T-helper 2 cell treated with Interferon-gamma antibody and Interleukin-4, amounts not matched to agents 5 μg/mL and 100 μg/mL, for 36 hours (primary cell): ENCODE measurements at regions not wholly inside any gene's neighbourhood (a gene's known extent, or its start where the extent isn't known, plus 50 kb on each side); places are given as distances from the start of the nearest gene placed in this dataset.

Source experiments
- DNase-seq: peaks from one replicate; pipeline ENCODE4 v3.0.0; 2021; ENCODE audit warnings: low spot score
- H3K27ac Mint-ChIP-seq: one replicate; pipeline ENCODE4 v1.8.0; 2021; ENCODE audit warnings: mild to moderate bottlenecking, mixed read lengths
- H3K27me3 Mint-ChIP-seq: one replicate; pipeline ENCODE4 v1.8.0; 2021; ENCODE audit warnings: low read depth, mixed read lengths
- H3K36me3 Mint-ChIP-seq: one replicate; pipeline ENCODE4 v1.8.0; 2021; ENCODE audit warnings: low read depth, mixed read lengths
- H3K4me1 Mint-ChIP-seq: one replicate; pipeline ENCODE4 v1.8.0; 2021; ENCODE audit warnings: low read depth, mixed read lengths
- H3K4me3 Mint-ChIP-seq: one replicate; pipeline ENCODE4 v1.8.0; 2022; ENCODE audit warnings: mild to moderate bottlenecking, moderate library complexity, mixed read lengths
- H3K9me3 Mint-ChIP-seq: one replicate; pipeline ENCODE4 v1.8.0; 2021; ENCODE audit warnings: mixed read lengths

DNA sequence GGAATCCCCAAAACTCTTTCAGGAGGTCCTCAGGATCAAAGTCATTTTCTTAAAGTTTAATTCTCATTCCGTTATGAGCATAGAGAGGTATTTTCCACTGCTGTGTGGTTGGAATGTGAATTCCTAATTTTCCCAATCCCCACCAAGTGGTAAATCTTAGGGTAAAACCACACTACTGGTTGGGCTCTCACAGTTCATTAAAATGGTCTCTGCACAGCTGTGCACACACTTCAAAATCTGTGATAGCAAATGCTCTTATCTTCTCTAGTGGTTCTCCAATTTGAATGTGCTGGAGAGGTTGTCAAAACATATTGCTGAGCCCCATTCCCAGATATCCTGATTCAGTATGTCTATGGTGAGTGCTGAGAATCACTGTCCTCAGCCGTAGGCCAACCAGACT is 189.1 kb downstream of the BMP4 start:
- Mint-ChIP-seq H3K36me3 (no peaks in the 10 kb centered on the region), H3K9me3 (no peaks in the 10 kb centered on the region), H3K4me3 (no peak overlapping the region), H3K27ac (no peak overlapping the region), H3K4me1 (no peaks in the 10 kb centered on the region), H3K27me3 (no peaks in the 10 kb centered on the region)
- no peak for DNase-seq

DNA sequence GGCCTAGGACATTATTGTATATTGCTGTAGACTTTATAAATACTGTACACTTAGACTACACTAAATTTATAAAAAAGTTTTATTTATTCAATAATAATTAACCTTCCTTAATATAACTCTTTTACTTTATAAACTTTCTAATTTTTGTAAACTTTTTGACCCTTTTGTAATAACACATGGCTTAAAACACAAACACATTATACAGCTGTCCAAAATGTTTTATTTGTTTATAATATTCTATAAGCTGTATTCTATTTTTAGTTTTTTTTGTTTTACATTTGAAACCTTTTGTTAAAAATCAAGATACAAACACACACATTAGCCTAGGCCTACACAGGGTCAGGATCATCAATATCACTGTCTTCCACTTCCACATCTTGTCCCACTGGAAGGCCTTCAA is 190.0 kb downstream of the BMP4 start:
- no peaks in the 10 kb centered on the region for H3K9me3 Mint-ChIP-seq
- no peaks in the 10 kb centered on the region for H3K36me3 Mint-ChIP-seq
- H3K4me3 Mint-ChIP-seq = no peak overlapping the region
- no peaks in the 10 kb centered on the region for H3K27me3 Mint-ChIP-seq
- DNase-seq = no peak
- no peaks in the 10 kb centered on the region for H3K4me1 Mint-ChIP-seq
- no peak overlapping the region for H3K27ac Mint-ChIP-seq

DNA sequence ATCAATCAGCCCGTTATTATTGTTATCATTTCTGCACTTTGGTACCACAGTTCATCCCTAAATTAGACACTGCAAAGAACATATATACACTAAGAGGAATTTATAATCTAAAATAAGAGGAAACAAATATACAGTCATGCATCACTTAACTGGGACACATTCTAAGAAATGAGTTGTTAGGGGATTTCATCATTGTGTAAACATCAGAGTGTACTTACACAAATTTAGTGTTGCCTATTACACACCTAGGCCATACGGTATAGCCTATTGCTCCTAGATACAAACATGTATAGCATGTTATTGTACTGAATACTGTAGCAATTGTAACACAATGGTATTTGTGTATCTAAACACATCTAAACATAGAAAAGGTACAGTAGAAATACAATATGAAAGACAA is 190.5 kb downstream of the BMP4 start:
- H3K9me3 Mint-ChIP-seq = no peaks in the 10 kb centered on the region
- no peaks in the 10 kb centered on the region for H3K4me1 Mint-ChIP-seq
- H3K36me3 Mint-ChIP-seq = no peaks in the 10 kb centered on the region
- no peaks in the 10 kb centered on the region for H3K27me3 Mint-ChIP-seq
- H3K4me3 Mint-ChIP-seq = no peak overlapping the region
- H3K27ac Mint-ChIP-seq = no peak overlapping the region
- no peak for DNase-seq

DNA sequence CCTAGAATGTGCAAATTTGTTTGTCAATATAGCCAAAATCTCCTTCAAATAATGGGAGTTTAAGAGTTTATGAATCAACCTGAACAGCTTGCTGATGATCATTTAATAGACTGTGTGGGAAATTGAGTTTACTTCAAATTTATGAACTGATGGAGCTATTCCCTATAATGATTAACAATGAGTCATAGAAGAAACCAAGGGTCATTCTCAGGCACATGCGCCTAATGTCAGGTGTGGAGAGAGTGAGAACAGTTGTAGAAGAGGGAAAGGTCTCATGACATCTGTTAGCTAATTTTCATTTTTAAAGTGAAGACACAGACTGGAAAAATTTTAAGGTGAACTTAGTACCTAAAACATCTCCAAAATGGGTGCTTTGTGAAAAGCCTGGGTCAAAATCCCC is 191.8 kb downstream of the BMP4 start:
- Mint-ChIP-seq H3K4me3 (no peak overlapping the region), H3K4me1 (no peaks in the 10 kb centered on the region), H3K9me3 (no peaks in the 10 kb centered on the region), H3K27me3 (no peaks in the 10 kb centered on the region), H3K36me3 (no peaks in the 10 kb centered on the region), H3K27ac (no peak overlapping the region)
- DNase-seq = no peak

DNA sequence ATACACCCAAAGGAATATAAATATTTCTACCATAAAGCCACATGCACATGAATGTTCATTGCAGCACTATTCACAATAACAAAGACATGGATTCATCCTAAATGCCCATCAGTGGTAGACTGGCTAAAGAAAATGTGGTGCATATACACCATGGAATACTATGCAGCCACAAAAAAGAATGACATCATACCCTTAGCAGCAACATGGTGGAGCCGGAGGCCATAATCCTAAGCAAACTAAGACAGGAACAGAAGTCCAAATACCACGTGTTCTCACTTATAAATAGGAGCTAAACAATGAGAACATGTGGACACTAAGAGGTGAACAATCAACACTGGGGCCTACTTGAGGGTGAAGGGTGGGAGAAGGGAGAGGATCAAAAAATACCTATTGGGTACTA is 198.5 kb downstream of the BMP4 start:
- no peak for DNase-seq
- H3K27ac Mint-ChIP-seq = no peak overlapping the region
- H3K36me3 Mint-ChIP-seq = no peaks in the 10 kb centered on the region
- H3K9me3 Mint-ChIP-seq = no peaks in the 10 kb centered on the region
- no peaks in the 10 kb centered on the region for H3K4me1 Mint-ChIP-seq
- no peaks in the 10 kb centered on the region for H3K27me3 Mint-ChIP-seq
- H3K4me3 Mint-ChIP-seq = no peak overlapping the region

DNA sequence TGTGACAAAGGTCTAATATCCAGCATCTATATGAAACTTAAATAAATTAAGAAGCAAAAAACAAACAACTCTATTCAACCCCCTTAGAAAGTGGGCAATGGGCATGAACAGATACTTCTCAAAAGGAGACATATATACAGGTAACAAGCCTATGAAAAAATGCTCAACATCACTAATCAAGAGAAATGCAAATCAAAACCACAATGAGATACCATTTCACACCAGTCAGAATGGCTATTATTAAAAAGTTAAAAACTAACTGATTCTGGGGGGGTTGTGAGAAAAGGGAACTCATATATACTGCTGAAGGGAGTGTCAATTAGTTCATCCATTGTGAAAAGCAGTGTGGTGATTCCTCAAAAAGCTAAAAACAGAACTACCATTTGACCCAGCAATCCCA is 198.9 kb downstream of the BMP4 start:
- no peaks in the 10 kb centered on the region for H3K27me3 Mint-ChIP-seq
- DNase-seq = no peak
- H3K27ac Mint-ChIP-seq = no peak overlapping the region
- H3K9me3 Mint-ChIP-seq = no peaks in the 10 kb centered on the region
- no peaks in the 10 kb centered on the region for H3K4me1 Mint-ChIP-seq
- H3K4me3 Mint-ChIP-seq = no peak overlapping the region
- no peaks in the 10 kb centered on the region for H3K36me3 Mint-ChIP-seq

DNA sequence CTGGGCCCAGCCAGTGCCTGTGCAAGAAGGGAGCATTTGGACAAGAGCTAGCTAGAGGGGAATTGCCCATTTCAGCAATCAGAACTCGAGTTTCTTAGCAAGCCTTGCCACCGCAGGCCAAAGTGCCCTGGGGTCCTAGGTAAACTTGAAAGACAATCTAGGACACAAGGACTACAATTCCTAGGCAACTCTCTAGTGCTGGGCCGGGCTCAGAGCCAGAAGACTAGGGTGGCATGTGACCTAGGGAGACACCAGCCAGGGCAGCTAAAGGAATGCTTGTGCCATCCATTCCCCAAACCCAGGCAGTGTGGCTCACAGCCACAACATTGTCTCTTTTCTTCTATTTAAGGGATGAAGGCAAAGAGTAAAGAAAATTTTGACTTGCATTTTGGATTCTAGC is 205.0 kb downstream of the BMP4 start:
- no peak overlapping the region for H3K4me3 Mint-ChIP-seq
- no peaks in the 10 kb centered on the region for H3K9me3 Mint-ChIP-seq
- H3K27ac Mint-ChIP-seq = no peak overlapping the region
- no peaks in the 10 kb centered on the region for H3K27me3 Mint-ChIP-seq
- H3K4me1 Mint-ChIP-seq = no peaks in the 10 kb centered on the region
- DNase-seq = no peak
- H3K36me3 Mint-ChIP-seq = no peaks in the 10 kb centered on the region

DNA sequence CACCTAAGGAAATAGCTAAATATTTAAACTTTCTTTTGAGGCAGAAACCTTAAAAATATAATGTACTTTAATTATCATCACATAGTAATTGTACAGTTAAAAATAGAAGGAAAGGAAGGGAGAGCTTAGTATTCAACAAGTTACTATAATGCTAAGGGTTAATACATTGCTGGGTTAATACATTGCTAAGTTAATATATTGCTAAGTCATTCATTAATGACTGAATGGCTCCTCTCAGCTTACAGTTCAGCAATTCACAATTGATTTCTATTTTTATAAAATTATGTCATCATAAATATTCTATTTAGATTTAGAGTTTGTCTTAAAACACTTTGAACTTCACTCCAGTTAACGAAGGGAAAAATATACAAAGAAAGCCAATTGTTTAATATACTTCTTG is 207.9 kb downstream of the BMP4 start:
- H3K36me3 Mint-ChIP-seq = no peaks in the 10 kb centered on the region
- no peak overlapping the region for H3K27ac Mint-ChIP-seq
- DNase-seq = no peak
- H3K9me3 Mint-ChIP-seq = no peaks in the 10 kb centered on the region
- no peak overlapping the region for H3K4me3 Mint-ChIP-seq
- no peaks in the 10 kb centered on the region for H3K4me1 Mint-ChIP-seq
- no peaks in the 10 kb centered on the region for H3K27me3 Mint-ChIP-seq

DNA sequence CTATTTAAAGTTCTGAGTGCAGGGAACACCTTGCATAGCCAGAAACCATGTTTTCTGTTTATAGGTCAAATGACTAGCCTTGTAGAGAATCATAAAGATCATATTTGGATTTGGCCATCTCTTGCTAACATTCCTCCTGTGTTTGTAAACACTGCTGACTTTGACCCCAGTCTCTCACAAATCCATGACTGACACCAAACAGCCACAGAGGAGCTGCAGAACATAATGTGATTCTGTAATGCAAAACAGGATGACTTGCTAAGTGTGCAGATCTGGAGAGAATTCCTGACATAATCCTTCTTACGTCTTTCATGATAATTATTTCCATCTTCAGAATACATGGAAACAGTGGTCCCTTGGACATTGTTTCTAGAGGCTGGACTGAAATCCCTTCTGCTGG is 211.8 kb downstream of the BMP4 start:
- Mint-ChIP-seq H3K27ac (no peak overlapping the region), H3K36me3 (no peaks in the 10 kb centered on the region), H3K27me3 (no peaks in the 10 kb centered on the region), H3K4me1 (no peaks in the 10 kb centered on the region), H3K4me3 (no peak overlapping the region), H3K9me3 (no peaks in the 10 kb centered on the region)
- no peak for DNase-seq

DNA sequence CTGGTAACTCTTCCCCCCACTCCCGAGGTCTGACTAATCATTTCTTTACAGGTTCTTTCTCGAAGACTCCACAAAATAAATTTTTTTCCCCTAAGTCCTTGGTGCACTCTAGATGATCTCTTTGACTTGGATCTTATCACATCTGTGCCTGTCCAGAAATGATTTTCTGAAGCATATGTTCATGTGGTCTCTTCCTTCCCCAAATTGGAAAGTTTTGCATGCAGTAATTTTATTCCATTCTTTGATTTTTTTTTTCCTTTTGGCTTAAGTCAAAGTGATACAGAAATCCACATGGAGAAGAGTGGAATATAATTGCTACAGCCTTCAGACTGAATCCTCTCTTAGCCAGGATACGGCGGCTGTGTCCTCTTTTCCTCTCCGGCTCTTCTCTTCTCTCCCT is 213.3 kb downstream of the BMP4 start:
- no peak overlapping the region for H3K27ac Mint-ChIP-seq
- H3K9me3 Mint-ChIP-seq = no peaks in the 10 kb centered on the region
- no peaks in the 10 kb centered on the region for H3K4me1 Mint-ChIP-seq
- DNase-seq = no peak
- no peaks in the 10 kb centered on the region for H3K27me3 Mint-ChIP-seq
- no peaks in the 10 kb centered on the region for H3K36me3 Mint-ChIP-seq
- no peak overlapping the region for H3K4me3 Mint-ChIP-seq

DNA sequence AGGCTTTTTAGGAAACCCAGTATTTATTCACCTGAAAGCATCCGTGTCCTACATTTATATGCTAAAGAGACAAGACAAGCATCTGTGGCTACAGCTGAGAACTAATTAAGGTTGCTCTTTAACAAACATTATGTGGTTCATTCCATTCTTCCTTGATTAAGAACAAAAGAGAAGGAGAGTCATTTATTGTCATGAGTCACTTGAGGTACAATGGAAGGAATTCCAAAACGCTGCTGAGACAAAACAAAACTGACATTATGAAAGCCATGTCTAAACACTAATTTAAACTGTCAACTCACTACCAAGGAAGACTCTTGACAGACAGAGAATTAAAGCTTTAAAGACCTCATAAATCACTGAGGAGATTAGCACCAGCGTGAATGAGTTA is 214.4 kb downstream of the BMP4 start:
- Mint-ChIP-seq H3K27me3 (no peaks in the 10 kb centered on the region), H3K4me1 (no peaks in the 10 kb centered on the region), H3K9me3 (no peaks in the 10 kb centered on the region), H3K4me3 (no peak overlapping the region), H3K36me3 (no peaks in the 10 kb centered on the region), H3K27ac (no peak overlapping the region)
- DNase-seq = no peak

DNA sequence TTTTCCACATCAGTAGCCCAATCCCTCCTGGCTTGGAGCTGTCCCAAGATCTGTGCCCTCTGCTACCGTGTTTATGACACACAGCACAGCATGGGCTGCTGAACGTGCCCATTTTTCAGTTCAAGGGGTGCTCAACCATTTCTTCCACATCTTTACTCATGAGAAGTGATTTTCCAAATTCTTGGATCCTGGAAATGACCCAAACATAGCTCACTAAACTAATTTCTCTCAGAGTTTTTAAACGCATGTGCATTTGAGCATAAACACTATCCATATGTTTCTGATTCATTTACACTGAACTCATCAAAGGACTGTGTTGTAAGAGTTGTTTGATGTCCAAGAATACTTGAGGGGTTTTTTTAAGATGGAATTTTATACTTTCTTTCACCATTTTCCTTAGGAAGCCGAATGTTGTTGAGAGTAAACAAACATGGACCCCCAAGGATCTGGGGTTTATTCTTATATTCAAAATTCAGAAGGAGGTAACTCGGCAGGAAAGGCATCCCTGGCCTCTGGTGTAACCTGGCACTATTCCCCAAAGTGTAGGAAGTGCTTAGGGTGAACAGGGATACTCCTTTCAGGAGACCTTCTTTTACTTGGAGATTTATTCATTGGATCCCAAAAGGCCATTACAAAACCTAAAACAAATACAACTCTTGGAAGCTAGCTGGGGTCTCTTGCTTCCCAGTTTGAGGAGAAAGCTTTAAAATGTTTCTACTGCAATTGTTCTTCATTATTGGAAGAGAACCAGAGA is 215.0 kb downstream of the BMP4 start:
- DNase-seq = no peak
- Mint-ChIP-seq H3K27ac (no peak overlapping the region), H3K27me3 (no peaks in the 10 kb centered on the region), H3K9me3 (no peaks in the 10 kb centered on the region), H3K4me1 (no peaks in the 10 kb centered on the region), H3K36me3 (no peaks in the 10 kb centered on the region), H3K4me3 (no peak overlapping the region)

DNA sequence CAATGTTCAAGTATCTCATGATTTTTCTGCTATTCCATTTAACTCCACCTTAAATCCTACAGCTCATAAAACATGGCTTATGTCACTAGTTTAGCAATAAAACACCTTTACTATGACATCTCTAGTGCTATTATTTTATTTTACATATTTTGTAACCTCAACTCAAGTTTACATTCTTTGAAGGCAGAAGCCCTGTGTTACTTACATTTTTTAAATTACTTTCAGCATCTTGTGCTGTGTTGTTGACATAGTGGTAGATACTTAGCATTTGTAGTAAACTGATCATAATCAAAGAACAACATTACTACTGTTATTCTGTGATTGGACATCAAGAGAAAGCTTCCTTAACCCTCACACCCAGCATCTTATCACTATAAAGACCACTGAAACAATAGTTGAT is 216.1 kb downstream of the BMP4 start:
- DNase-seq = no peak
- H3K36me3 Mint-ChIP-seq = no peaks in the 10 kb centered on the region
- H3K9me3 Mint-ChIP-seq = no peaks in the 10 kb centered on the region
- no peak overlapping the region for H3K27ac Mint-ChIP-seq
- no peaks in the 10 kb centered on the region for H3K4me1 Mint-ChIP-seq
- H3K27me3 Mint-ChIP-seq = no peaks in the 10 kb centered on the region
- H3K4me3 Mint-ChIP-seq = no peak overlapping the region

DNA sequence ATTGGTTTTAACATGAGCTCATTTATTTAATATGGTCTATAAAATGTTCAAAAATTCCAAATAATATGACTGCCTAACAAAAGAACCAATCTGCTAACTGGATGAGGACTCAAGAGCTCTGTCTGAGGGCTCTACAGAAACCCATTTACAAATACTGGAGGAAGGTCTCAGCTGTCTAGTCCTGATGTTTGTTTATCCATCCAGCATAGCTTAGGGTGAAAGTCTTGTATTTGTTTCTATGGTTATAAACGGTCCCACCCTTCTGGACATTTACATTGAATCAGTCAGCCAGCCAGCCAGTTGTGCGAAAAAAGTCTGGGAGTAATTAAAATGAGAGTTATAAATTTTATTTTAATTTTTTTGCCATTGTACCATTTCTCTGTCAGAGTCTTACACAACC is 220.7 kb downstream of the BMP4 start:
- H3K27me3 Mint-ChIP-seq = no peaks in the 10 kb centered on the region
- DNase-seq = no peak
- no peaks in the 10 kb centered on the region for H3K9me3 Mint-ChIP-seq
- H3K4me3 Mint-ChIP-seq = no peak overlapping the region
- H3K4me1 Mint-ChIP-seq = no peaks in the 10 kb centered on the region
- H3K27ac Mint-ChIP-seq = no peak overlapping the region
- H3K36me3 Mint-ChIP-seq = no peaks in the 10 kb centered on the region

DNA sequence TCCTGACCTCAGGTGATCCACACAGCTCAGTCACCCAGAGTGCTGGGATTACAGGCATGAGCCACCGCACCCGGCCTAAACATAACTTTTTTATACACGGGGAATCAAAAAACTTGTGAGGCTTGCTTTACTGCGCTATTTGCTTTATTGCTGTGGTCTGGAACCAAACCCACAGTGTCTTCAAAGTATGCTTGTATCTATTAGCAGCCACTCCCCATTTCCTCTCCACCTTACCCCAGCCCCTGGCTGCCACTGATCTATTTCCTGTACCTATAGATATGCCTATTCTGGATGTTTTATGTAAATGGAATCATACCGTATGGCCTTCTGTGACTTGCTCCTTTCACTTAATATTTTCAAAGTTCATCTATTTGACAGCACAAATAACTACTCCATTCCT is 233.4 kb downstream of the BMP4 start:
- H3K9me3 Mint-ChIP-seq = peaks cover 9% of the 10 kb centered on the region
- no peaks in the 10 kb centered on the region for H3K4me1 Mint-ChIP-seq
- no peak for DNase-seq
- no peak overlapping the region for H3K27ac Mint-ChIP-seq
- no peaks in the 10 kb centered on the region for H3K36me3 Mint-ChIP-seq
- no peak overlapping the region for H3K4me3 Mint-ChIP-seq
- no peaks in the 10 kb centered on the region for H3K27me3 Mint-ChIP-seq
